ENCODE measurements at regions not wholly inside any gene's neighbourhood (a gene's known extent, or its start where the extent isn't known, plus 50 kb on each side); places are given as distances from the start of the nearest gene placed in this dataset.

DNA sequence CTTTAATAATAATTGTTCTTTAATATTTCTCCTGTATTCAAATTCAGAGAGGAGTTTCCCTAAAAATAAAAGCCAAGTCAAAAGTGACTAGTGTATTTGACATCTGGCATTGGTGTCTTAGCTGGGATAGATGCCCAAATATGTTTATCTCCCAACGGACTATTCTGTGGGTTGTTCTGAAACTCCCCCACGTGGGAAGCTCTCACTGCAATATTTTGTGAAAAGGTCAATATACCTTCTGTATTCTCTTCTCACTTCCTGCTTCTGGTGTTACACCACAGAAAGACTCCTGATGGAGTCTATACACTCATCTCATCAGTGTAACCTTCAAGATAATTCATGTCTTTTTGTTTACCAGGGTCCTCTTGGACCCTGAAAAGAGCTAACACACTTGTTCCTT lies 2052.8 kb upstream of the TENM3 start:
- no peak for FAIRE-seq

DNA sequence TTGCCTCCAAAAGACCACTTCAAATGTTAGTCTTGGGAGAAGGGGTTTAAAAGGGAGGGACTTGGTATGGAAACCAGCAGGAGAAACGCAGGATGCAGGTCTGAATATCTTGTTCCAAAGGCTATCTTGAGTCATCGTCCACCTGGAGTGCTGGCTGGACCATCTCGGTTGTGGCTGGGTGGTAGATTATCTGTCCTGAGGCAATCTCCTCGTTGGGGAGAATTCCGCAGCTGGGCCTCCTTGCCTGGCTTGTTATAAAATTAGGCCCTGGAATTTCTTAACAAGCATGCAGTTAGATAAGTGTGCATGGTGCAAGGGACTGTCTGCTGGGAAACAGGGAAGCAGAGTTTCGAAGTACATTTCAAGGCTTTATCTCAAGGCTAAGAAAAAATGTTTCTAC lies 2045.7 kb upstream of the TENM3 start:
- no peak for FAIRE-seq

DNA sequence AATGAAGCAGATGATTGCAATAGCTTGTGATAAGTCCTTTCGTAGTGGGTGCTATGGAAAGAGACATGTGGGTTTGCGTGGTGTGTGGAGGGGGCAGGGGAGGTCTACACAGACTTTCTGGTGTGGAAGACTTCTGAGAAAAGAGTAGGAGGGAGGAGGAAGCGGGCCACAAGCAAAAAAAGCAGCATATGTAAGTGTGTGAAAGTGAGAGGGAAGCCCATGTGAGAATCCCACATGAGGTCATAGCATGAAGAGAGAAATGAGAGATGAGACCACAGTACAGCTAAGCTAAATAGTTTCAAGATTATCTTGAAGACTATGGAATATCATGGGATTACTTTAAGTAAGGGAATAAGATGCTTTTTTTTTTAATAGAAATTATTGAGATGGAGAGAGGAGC lies 2039.9 kb upstream of the TENM3 start:
- FAIRE-seq: no peak

DNA sequence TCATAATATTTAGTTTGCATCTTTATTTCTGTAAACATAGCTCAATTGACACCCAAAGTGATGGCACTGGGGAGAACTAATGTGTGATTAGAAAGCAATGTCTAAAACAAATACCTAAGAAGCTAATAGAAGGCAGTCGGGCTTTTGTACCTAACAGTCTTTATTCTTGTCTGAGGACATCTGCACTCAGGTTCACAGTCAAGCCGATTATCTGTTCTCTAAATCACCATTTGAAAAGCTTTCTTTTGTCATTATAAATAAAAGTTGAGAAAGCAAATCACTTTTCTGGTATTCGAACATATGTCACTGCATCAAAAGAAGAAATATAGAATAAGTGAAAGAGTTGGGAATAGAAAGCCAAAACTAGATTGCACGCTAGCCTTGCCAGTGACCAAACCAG lies 2037.9 kb upstream of the TENM3 start:
- FAIRE-seq: no peak

DNA sequence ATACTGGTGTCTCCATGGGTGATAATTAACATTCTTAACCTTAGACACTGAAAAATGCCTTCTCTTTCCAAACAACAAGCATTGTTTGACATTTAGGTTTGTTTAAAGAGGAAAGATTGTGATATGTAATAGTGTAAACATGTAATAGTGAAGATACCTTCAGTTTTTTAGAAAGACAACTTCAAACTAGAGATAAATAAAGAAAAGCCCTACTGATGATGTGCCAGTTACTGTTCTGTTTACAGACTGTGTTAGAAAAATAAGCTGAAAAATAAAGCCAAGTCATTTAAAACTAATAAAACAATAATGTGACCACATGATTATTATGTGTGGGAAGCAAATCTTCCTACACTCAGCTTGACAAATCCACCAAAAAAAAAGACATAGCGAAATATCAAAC lies 2035.3 kb upstream of the TENM3 start:
- no peak for FAIRE-seq

DNA sequence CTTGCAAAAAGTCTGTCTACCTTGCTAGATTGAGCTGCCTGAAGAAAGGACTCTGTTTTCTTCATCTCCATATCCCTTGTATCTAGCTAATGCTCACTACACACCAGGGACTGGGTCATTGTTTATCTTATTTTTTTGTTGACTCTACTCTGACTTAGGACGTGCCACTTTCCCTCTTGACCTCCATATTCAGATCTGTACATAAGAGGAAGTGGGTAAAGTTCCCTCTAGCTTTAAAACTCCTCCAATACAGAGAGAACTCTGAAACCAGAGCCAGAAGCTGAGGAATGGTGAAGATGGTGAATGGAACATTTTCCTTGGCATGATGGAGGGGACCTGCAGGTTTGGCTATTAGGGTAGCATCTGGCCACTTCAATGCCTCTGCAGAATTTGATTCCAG lies 2026.1 kb upstream of the TENM3 start:
- FAIRE-seq: no peak

DNA sequence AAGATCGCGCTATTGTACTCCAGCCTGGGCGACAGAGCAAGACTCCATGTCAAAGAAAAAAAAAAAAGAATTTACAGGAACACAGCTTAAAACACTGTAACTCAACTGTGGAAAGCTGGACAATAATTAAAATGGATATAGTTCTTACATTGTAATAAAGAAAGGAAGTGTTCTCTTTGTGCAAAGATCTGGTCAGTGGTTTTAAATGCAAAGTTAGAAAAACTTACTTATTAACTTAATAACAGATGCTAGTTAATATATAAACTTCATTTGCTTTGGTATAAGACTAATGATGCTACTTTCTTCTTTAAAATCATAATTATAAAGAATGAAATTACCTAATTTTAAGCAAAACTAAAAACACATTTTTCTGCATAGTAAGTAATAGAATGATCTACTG lies 2024.1 kb upstream of the TENM3 start:
- no peak for FAIRE-seq

DNA sequence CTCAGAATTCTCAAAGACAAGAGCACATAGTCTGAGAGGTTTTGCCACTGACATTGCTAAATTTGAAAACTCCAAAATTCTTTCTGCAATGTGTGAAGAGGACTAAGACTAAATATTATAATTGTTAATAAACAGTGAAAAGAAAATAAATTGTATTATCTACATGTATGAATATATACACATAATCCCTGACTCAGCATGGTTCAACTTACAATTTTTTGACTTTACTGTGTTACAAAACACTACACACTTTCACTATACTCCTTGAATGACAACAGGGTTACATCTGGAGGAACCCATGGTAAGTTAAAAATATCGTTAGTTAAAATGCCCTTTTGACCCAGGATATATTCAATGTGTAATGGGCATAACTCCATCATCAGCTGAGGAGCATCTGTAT lies 2017.2 kb upstream of the TENM3 start:
- no peak for FAIRE-seq

DNA sequence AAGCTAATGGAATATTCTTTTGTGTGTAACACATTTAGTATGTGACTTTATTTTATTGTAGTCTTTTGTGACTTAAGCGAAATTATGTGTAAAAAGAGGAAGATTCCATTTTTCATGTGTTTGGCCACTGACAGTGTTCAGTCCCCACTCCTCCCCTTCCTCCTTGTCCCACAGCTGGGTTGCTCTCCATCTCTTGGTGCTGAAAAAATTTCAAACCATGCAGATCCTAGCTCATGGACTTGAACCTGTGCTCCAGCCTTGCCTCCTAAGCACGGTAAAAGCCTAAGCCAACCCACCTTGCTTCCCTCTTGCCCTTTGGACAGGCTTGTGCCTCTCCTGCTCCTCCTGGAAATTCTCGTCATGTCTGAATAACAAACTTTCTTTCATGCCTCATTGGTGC lies 2008.5 kb upstream of the TENM3 start:
- FAIRE-seq: no peak

DNA sequence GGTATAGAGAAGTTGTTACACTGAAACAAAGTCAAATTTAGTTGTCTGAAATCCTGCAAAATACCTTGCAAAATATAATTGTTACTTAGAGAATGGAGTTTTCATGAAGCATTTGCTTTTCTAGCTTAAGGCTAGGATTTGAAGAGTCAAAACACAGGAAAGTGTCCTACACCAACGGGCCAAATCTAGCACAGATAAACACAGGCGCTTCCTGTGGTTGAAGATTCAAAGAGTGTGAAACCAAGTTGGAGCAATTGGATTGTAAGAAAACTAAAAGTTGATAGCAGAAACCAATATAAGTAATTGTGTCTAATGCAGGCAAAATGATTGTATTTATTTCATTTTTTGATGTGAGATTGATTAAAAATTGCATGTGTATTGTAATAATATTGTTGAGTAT lies 2002.5 kb upstream of the TENM3 start:
- no peak for FAIRE-seq

DNA sequence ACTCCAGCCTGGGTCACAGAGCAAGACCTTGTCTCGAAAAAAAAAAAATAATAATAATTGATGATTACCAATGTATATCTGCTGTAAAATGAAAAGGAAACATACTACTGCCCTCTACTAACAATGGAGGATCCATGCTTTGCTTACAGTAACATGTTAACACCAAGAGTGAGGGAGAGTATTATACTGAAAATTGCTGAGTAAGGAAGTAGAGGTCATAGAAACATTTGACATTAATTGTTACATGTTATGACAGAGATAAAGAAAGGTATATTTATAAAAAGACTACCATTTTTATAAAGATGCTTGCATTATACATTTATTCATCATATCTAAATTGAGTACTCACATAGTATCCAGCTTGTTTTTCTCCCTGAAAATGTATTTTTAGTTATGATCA lies 1989.8 kb upstream of the TENM3 start:
- no peak for FAIRE-seq

DNA sequence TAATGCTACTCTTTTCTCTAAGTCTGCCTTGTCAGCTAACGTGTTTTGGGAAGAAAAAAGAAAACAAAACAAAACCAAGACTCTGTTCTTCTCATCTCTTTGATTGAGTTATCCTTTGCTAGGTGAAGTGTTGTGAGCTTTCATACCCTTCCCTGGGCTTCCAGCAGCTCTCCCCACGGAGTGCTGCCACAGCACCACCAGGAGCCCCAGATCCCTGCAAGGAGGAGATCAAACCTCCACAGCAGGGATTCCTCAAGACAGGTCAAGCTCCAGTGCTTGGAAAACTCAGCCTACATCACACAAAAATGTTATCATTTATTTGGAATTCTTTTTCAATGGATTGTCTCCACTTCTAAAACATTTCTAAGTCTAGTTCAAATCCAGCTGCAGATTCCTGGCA lies 1981.9 kb upstream of the TENM3 start:
- no peak for FAIRE-seq

DNA sequence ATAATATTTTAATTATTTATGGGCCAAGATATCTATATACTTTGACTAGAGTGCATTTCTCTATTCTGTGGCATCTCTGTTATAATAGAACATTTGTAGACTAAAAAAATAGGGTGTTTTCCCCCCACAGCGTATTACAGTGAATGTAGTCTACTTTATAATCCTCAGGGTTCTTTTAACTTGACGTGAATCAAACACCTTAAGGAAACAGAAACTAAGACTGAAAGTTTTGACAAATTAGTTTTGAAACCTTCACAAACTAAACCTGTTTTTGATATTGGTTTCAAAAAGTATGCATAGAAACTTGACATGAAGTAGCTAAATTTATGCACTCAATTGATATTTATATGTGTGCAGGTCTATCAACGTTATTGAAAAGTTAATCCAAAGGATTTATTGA lies 1963.1 kb upstream of the TENM3 start:
- no peak for FAIRE-seq

DNA sequence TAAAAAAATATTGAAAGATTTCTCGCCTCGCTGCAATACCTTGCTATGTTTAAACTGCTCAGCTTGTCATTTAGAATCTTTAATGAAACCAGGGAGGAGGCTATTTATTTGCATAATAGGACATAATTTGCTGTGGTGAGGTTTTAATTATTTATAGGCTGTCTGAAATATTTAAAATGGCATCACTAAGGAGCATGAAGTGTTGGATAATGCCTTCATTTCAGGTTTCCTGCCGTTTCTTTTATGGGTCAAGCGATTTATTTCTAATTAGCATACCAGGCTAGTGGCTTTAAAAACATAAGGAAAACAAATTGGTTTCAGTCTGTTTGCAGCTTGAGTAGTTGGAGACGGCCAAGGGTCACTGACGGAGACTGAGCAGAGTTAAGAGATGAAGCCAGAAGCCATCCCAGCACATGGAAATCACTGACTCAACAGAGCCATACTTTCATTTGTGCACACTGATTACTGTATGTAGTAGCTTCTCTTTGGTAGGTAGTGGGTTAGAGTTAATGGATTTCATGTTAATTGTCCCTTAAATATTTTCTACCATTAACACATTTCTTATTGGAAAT lies 1962.4 kb upstream of the TENM3 start:
- FAIRE-seq: no peak

DNA sequence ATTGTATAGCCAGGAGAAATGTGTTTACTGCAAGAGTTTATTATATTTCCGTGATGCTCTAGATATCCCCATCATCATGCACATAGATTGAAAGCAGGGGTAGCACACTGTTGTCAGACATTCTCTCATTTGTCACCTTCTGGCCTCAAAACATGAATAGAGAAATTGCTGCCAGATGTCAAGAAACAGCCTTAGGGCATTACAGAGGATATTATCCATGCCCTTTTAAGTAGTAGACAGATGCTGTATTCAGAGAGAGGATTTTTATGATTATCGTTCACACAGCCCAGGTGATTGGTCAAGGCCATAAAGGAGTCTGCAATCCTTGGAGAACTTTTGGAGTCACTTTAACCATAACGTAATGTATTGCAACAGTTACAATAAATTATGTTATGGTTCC lies 1961.5 kb upstream of the TENM3 start:
- no peak for FAIRE-seq

DNA sequence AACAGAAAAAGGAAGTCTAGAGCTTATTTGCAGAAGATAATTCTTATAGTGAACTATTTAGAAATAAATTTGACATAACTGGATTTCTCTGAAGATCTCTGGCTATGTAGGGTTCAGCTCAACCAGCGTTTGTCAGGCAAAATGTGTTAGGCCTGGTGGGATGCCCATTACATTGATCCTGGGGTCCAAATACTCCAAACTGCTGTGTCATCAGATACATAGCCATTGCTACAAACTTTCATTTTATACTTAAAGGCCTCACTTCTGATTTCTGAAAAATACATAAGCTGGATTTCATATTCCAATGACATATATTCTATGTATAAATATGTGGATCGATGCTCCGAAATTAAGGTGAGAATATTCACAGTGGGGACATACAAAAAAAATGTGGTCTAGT lies 1958.9 kb upstream of the TENM3 start:
- no peak for FAIRE-seq

DNA sequence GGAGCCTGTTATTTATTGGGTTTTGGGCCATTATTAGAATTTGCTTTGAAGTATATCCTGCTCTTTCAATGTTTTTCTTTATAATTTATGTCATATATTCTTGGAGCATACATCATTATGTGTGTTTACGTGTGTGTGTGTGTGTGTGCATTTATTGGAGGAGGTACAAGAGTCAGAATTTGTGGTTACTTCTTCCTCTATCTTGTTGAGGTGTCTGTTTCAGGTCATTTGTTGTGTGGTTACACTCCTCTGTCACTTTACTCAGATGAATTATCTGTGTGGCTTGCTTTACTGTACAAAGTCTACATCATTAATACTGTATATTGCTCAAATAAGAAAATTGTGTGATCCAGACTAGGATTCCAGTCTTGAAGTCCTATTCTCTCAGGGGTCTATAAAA lies 1957.4 kb upstream of the TENM3 start:
- no peak for FAIRE-seq

DNA sequence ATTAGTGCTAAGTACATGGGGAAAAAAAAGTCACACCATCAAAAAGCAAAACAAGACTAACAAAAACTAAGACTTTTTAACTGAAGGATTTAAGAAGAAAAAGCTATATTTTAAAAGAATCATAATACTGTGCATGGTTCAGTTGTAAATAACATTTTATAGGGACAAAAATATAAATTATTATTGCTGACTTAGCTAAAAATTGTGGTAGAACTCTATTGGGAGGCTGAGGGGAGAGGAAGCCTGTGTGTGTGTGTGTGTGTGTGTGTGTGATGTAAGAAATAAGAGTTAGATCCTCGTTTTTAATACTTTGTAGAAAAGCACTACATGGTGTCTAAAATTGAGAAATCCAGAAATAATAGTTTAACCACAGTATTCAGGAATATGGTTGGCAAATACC lies 1950.9 kb upstream of the TENM3 start:
- no peak for FAIRE-seq

DNA sequence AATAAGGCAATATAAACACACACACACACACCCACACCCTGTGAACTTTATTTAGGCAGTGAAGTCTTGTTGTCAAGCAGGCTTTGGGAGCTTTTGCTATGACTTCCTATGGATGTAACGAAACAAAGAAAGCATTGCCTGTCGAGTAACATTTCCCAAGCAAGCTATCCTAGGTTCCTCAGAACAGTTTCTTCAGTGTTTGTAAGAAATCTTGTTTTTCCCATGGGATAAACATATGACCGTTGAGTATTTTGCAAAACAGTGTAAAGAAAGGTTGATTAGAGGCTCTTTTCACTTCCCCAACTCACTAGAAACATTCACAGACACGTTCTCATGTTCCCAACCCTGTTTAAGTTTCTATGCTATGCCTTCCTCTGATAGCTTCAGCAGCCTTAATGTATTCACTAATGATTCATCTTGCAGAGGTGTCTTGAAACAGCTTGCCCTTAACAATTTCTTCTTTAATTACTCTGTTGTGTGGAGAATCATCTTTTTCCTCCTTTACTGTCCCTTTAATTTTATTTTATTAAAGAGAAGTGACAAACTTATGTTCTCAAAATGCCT lies 1947.1 kb upstream of the TENM3 start:
- no peak for FAIRE-seq

DNA sequence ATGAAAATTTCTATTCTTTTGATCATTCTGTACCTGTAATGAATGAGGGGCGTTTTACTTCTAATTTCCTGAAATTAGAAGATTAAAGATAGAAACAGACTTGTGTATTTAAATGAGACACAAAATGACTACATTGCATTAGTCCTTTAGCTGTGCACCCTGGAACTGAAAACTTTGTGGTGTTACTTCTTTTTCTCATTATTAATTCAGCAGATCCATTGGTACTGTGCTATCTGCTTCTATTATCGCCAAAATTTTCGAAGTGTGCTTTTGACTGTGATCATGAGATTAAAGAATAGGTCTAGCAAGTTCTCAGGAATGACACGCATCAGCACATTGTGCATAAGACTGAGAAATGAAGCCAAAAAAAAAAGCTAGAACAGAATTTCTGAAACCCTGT lies 1938.9 kb upstream of the TENM3 start:
- no peak for FAIRE-seq

DNA sequence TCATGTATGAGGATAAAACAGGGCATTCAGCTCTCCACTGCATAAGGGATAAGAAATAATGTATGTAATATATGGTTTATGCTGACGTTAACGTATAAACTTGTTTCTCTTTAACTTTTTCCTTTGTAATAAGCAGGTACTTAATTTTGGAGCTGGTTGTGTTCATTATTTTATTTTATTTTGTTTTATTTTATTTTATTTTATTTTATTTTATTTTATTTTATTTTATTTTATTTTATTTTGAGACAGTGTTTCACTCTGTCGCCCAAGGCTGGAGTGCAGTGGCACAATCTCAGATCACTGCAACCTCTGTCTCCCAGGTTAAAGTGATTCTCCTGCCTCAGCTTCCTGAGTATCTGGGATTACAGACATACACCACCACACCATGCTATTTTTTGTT lies 1932.6 kb upstream of the TENM3 start:
- FAIRE-seq: no peak

DNA sequence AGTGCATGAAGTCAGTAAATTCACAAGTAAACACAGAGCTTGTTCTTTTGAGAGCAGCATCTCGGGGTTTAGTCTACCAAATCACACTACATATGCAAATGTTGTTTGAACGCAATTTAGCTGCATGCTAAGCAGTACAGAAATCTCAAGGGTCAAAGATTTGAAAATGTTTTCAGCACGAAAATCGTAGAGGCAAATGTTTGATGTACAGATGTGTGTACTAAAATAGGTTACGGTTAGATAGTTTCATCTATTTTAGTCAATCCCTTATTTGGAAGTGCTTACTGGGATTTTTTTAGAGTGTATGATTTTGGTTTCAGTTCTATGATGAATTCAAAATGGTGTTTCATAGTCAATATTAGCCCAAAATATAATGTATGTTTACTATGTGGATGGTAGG lies 1928.2 kb upstream of the TENM3 start:
- FAIRE-seq: no peak

DNA sequence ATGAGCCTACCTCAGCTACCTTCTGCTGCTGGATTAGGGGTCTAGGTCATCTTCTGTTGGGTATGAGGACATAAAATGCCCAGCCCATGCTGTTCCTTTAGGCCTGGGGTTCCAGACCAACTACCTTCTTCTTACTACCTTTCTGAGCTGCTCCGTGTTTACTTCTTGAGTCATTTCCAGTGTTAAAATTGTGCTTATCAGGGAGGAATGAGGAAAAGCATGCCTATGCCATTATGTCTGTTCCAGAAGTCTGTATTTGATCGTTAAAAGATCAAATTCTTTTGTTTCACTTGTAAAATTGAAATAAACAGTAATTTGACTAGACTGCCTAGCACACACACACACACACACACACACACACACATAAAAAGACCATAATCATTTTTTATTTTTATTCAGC lies 1912.7 kb upstream of the TENM3 start:
- FAIRE-seq: no peak

DNA sequence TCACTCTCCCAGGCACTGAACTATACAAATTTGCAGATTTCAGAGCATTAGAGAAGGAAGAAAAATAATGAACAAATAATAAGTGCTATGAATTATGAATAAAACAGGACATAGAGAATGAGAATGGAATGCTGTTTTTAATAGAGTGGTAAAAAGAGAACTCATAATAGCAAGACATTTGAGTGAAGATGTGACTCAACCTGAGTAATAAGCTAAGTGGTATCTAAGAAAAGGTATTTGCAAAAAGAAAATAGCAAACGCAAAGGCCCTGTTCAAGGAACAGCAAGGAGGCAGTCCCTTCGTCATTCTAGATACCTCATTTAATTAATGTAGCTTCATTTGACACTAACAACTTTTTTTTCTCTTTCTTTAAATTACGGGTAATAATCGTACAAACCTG lies 1910.0 kb upstream of the TENM3 start:
- no peak for FAIRE-seq

DNA sequence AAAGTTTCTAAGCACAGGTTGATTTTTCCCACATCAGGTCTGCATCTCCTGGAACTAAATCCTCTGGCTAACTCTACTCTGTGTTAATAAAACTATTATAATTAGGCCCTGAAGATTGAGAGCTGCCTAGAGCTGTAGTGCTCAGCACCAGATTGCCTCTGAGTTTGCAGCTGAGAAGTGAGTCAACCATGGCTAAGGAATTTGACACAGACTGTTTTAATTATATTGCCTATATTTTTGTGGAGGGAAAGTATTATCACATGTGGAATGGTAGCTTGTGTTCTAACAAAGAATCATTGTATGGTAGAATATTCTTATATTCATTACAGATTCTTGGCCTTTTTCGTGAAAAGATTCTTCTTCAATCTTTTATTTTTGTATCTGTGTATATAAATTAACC lies 1907.6 kb upstream of the TENM3 start:
- no peak for FAIRE-seq
